Astrocyte (in vitro differentiated cells and primary cell): ENCODE measurements at regions not wholly inside any gene's neighbourhood (a gene's known extent, or its start where the extent isn't known, plus 50 kb on each side); places are given as distances from the start of the nearest gene placed in this dataset.

Experiments
- EZH2 ChIP-seq: IDR thresholded peaks from 2 replicates; pipeline ENCODE4 v1.6.1; 2012; ENCODE audit warnings: mild to moderate bottlenecking, low read length, inconsistent platforms; ENCODE audit not compliant: insufficient read depth
- TF ChIP-seq, protein P1 (sequence below): IDR thresholded peaks from 2 replicates; pipeline ENCODE4 v1.5.1; 2011; ENCODE audit warnings: low read depth, mild to moderate bottlenecking, inconsistent platforms, low read length, moderate library complexity; ENCODE audit not compliant: insufficient read depth

DNA sequence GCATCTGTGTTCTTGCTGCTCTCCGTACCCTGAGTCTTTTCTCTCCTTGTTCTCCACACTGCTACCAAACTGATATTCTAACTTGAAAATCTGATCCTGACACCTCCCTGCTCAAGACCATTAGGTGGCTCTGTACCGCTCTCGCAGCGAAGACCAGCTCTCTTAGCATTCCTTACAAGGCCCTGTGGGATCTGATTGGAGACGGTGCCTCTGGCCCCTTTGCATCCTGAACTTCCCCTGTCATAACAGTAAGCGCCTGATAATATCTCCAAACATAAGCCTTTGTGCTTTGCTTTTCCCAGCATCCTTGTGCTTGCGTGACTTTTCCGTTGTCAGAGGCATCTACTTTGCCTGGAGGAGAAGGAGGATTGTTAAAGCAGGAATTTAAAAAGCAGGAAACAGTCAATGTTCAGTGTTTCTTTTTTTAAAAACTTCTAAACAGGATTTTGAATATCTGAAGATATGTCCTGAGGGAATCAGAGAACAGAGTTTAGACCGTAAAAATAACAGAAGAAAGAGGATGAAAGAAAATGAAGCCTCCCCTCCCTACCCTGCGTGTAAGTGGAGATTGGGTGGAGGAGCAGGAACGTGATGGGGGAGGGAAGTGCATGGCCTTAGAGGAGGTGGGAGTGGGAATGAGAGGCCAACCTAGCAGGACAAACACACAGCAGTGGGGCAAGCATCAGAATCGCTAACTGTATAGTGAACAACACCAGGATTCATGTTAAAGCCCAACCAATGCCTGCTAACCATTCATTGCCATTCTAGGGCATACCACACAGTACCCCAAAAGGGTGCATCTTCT, 89.2 kb upstream of the STMND1 start:
- no peak for TF ChIP-seq EZH2
- TF ChIP-seq, protein P1, sequence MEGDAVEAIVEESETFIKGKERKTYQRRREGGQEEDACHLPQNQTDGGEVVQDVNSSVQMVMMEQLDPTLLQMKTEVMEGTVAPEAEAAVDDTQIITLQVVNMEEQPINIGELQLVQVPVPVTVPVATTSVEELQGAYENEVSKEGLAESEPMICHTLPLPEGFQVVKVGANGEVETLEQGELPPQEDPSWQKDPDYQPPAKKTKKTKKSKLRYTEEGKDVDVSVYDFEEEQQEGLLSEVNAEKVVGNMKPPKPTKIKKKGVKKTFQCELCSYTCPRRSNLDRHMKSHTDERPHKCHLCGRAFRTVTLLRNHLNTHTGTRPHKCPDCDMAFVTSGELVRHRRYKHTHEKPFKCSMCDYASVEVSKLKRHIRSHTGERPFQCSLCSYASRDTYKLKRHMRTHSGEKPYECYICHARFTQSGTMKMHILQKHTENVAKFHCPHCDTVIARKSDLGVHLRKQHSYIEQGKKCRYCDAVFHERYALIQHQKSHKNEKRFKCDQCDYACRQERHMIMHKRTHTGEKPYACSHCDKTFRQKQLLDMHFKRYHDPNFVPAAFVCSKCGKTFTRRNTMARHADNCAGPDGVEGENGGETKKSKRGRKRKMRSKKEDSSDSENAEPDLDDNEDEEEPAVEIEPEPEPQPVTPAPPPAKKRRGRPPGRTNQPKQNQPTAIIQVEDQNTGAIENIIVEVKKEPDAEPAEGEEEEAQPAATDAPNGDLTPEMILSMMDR = peak; percentile 28
